ENCODE measurements at regions not wholly inside any gene's neighbourhood (a gene's known extent, or its start where the extent isn't known, plus 50 kb on each side); places are given as distances from the start of the nearest gene placed in this dataset.

DNA sequence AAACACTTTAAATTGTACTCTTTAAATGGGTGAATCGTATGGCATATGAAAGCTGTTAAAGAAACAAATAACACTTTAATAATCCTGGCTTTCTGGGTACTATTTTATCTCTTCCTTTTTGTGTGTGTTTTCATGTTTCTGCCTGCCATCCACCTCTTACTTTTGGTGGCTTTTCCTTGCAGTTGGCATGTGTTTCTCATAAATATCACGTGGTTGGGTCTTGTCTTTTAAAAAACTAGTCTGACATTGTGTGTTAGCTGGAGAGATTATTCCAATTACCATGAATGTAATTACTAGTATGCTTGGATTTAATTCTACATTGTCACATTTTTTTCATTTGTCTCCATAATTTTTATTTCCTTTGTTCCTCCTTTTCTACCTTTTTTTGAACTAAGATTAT, 262.9 kb upstream of the B3GAT1 start:
- H3K36me3 Mint-ChIP-seq (ENCODE audit: insufficient read depth in 2 of 2) = no peaks in the 10 kb centered on the region
- no peak overlapping the region for H3K4me3 Mint-ChIP-seq
- no peak overlapping the region for H3K27ac Mint-ChIP-seq
- no peaks in the 10 kb centered on the region for H3K4me1 Mint-ChIP-seq (ENCODE audit: low read depth)
- DNase-seq (no peak), ATAC-seq (replicated peaks in 1 of 2) (no peak)
- peaks cover 25% of the 10 kb centered on the region for H3K27me3 Mint-ChIP-seq (ENCODE audit: low read depth)
- H3K9me3 Mint-ChIP-seq = no peaks in the 10 kb centered on the region

DNA sequence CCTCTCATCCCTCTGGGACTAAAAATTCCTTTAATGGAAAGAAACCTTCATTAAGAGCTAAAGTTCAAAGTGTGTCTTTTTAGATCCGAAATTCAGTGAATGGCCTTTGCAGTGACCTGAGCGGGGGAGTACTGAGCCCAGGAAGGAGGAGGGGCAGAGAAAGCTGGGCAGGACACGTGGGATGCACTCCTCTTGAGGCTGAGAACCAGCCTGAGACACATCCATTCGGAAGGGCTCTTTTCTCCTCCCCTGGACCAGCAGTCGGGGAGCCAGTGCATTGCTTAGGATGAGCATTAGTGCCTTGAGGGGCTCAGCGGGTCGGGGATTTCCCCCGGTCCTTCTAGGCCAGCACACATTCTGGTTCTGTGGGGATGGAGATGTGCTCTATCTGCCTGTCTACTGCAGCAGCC, 258.9 kb upstream of the B3GAT1 start:
- no peaks in the 10 kb centered on the region for H3K4me1 Mint-ChIP-seq (ENCODE audit: low read depth)
- H3K27ac Mint-ChIP-seq = no peak overlapping the region
- H3K9me3 Mint-ChIP-seq = no peaks in the 10 kb centered on the region
- ATAC-seq (replicated peaks in 1 of 2) = no peak
- H3K36me3 Mint-ChIP-seq (ENCODE audit: insufficient read depth in 2 of 2) = no peaks in the 10 kb centered on the region
- no peak overlapping the region for H3K4me3 Mint-ChIP-seq
- peaks cover 25% of the 10 kb centered on the region for H3K27me3 Mint-ChIP-seq (ENCODE audit: low read depth)
- no peak for DNase-seq

DNA sequence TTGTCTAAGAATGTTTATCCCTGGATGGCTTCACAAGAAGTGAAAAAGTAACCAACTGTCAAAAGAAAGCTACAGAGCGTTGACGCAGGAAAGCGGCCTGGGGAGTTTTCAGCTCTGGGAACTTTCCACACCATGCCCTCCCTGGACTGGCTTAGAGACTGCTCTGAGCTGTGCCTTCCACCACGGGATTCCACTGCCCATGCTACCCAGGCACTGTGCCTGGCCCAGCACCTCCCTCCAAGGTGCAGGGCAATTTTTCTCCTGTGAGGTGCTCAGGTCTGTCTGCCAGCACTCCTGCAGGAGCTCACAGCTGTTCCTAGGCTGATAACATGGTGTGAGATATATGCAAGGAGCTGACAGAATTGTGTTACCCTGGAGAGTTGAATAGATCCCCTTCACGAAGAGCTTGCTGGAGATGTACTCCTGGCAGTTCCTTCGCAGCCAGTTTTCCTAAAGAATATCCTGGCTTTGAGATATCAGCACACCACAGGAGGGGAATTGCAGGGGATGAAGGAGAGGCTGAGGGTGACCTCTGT, 258.3 kb upstream of the B3GAT1 start:
- Mint-ChIP-seq H3K27ac (no peak overlapping the region), H3K27me3 (ENCODE audit: low read depth) (peaks cover 25% of the 10 kb centered on the region), H3K4me1 (ENCODE audit: low read depth) (no peaks in the 10 kb centered on the region), H3K9me3 (no peaks in the 10 kb centered on the region), H3K4me3 (no peak overlapping the region), H3K36me3 (ENCODE audit: insufficient read depth in 2 of 2) (no peaks in the 10 kb centered on the region)
- no peak for ATAC-seq (replicated peaks in 1 of 2)
- no peak for DNase-seq

DNA sequence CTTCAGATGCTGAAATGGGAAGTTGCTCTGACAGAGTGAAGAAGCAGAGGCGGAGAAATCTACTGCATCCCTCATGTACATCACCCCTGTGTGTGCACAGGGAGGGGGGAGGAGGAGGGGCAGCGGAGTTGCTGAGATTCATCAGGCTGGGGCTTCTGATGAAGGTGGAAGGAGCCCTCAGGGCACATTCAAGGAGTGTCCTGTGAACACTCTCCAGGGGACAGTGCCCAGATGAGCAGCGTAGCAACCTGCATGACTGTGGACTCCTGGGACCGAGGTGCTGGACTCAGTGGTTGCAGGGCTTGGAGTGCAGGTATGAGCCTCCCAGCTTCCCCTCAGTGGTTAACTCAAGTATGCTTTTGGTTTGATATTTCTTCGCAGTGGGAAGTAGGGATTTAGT, 257.8 kb upstream of the B3GAT1 start:
- Mint-ChIP-seq H3K4me1 (ENCODE audit: low read depth) (no peaks in the 10 kb centered on the region), H3K9me3 (no peaks in the 10 kb centered on the region), H3K27me3 (ENCODE audit: low read depth) (peaks cover 25% of the 10 kb centered on the region), H3K27ac (no peak overlapping the region), H3K36me3 (ENCODE audit: insufficient read depth in 2 of 2) (no peaks in the 10 kb centered on the region), H3K4me3 (no peak overlapping the region)
- no peak for ATAC-seq (replicated peaks in 1 of 2)
- no peak for DNase-seq

DNA sequence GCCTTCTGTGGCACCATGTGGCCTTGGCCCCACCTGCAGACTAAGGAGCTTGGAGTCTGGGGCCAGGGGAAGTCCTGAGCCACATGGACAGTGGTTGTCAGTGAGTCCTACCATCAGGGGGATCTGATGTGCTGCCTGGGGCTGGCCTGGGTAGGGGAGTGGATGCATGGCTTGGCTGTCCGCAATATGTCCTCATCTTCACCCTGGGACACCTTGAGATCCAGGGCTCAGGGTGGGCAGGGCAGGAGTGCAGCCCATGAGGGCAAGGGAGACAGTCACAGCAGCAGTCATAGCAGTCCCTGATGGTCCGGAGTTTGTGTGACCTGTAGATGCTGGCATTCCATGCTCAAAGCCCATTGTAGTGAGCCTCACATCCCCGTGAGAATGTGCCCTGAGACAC, 256.8 kb upstream of the B3GAT1 start:
- Mint-ChIP-seq H3K36me3 (ENCODE audit: insufficient read depth in 2 of 2) (no peaks in the 10 kb centered on the region), H3K27me3 (ENCODE audit: low read depth) (peaks cover 25% of the 10 kb centered on the region), H3K4me3 (no peak overlapping the region), H3K27ac (no peak overlapping the region), H3K4me1 (ENCODE audit: low read depth) (no peaks in the 10 kb centered on the region), H3K9me3 (no peaks in the 10 kb centered on the region)
- no peak for ATAC-seq (replicated peaks in 1 of 2)
- DNase-seq = no peak

DNA sequence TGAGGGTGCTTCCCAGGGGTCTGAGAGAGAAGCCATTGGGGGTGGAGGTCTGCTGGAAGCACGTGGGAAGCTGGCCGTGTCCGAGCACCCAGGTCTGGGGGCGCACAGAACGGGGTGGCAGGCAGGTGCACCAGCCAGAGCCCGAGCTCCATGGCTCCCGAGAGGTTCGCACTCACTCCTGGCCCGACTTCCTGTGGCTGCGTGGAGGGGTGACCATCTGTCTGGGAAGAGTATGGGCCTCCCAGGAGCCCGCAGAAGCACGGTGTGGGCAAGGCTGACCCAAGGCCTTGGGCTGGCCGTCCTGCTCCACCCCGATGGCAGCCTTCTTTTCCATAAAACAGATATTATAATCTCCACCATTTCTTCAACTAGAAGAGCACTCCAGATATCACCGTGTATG, 256.0 kb upstream of the B3GAT1 start:
- Mint-ChIP-seq H3K9me3 (no peaks in the 10 kb centered on the region), H3K4me3 (no peak overlapping the region), H3K27me3 (ENCODE audit: low read depth) (peaks cover 25% of the 10 kb centered on the region), H3K36me3 (ENCODE audit: insufficient read depth in 2 of 2) (no peaks in the 10 kb centered on the region), H3K4me1 (ENCODE audit: low read depth) (no peaks in the 10 kb centered on the region), H3K27ac (no peak overlapping the region)
- no peak for ATAC-seq (replicated peaks in 1 of 2)
- DNase-seq = no peak

DNA sequence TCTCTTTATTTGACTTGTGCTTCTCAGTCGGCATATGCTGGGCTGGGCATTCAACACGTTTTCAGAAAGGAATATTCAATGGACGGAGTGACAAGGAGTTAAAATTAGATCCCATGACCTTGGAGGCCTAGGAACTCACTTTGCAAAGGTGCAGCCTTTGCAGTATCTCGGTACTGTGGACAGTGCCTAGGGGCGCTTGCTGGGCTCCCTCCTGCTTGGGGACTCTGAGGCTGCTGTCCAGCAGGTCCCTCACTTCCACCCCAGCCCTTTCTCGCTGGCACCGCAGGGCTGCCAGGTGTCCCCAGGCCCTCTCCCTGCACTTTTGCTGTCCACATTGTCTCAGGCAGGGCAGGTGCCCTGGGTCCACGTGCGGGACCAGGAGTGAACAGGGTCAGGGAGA, 255.5 kb upstream of the B3GAT1 start:
- H3K9me3 Mint-ChIP-seq = no peaks in the 10 kb centered on the region

DNA sequence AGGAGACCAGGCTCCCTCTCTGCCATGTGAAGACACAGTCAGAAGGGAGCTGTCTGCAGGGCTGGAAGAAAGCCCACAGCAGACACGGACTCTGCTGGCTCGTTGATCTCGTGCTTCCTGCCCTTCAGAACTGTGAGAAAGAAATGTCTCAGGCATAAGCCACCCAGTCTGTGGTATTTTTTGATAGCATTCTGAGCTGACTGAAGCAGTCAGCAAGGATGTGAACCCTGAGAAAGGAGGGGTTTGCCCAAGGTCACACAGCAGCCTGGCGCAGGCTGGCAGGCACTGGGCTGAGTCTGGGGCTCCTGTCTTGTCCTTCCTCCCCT, 255.1 kb upstream of the B3GAT1 start:
- peaks cover 21% of the 10 kb centered on the region for H3K27me3 Mint-ChIP-seq (ENCODE audit: low read depth)
- no peak for DNase-seq

More for the DNA sequence above, 255.5 kb upstream of the B3GAT1 start:
- no peak overlapping the region for H3K4me3 Mint-ChIP-seq
- DNase-seq = no peak
- ATAC-seq (replicated peaks in 1 of 2) = no peak
- peaks cover 25% of the 10 kb centered on the region for H3K27me3 Mint-ChIP-seq (ENCODE audit: low read depth)
- no peaks in the 10 kb centered on the region for H3K36me3 Mint-ChIP-seq (ENCODE audit: insufficient read depth in 2 of 2)
- no peaks in the 10 kb centered on the region for H3K4me1 Mint-ChIP-seq (ENCODE audit: low read depth)
- H3K27ac Mint-ChIP-seq = no peak overlapping the region

DNA sequence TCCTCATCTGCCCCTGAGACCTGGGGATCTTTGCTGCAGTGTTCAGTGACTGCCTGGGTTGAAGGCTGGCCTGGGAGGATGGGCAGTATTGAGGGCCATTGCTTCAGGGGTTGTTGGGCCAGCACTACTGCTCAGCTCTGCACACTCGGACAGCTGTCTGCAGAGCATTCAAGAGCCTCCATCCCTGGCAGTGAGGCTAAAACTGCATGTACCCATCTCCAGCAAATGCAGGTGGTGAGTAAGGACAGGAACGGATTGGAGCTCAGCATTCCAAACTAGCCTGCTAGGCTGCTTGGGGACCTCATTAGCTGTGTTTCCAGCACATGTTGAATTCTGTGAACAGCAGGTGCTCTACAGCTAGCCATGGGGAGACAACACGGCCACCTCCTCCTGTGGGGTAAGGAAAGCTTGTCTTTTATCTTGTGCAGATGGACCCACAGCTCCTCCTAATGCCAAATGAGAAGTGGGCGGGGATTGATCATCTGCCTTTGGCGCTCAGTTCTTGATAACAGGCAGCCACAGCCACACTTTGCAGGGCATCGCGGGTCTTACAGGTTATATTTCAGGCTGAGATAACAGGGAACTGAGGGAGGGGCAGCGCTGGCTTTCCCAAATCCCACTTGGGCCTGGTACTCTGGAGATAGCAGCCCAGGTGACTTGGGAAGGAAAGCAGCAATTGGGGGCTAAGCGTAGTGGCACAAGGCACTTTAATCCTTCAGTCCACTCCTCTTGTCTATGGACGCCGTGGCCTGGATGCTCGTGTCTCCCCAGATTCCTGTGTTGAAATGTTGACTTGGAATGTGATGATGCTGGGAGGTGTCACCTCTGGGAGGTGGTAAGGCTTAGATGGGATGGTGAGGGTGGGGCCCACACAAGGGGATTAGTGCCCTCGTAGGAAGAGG, 254.5 kb upstream of the B3GAT1 start:
- ATAC-seq (replicated peaks in 1 of 2) (no peak), DNase-seq (no peak)
- Mint-ChIP-seq H3K36me3 (ENCODE audit: insufficient read depth in 2 of 2) (no peaks in the 10 kb centered on the region), H3K27ac (no peak overlapping the region), H3K27me3 (ENCODE audit: low read depth) (peaks cover 15% of the 10 kb centered on the region), H3K4me3 (no peak overlapping the region), H3K9me3 (no peaks in the 10 kb centered on the region), H3K4me1 (ENCODE audit: low read depth) (no peaks in the 10 kb centered on the region)

More for the DNA sequence above, 255.1 kb upstream of the B3GAT1 start:
- ATAC-seq (replicated peaks in 1 of 2) = no peak
- H3K4me1 Mint-ChIP-seq (ENCODE audit: low read depth) = no peaks in the 10 kb centered on the region
- no peak overlapping the region for H3K27ac Mint-ChIP-seq
- H3K9me3 Mint-ChIP-seq = no peaks in the 10 kb centered on the region
- H3K36me3 Mint-ChIP-seq (ENCODE audit: insufficient read depth in 2 of 2) = no peaks in the 10 kb centered on the region
- no peak overlapping the region for H3K4me3 Mint-ChIP-seq

DNA sequence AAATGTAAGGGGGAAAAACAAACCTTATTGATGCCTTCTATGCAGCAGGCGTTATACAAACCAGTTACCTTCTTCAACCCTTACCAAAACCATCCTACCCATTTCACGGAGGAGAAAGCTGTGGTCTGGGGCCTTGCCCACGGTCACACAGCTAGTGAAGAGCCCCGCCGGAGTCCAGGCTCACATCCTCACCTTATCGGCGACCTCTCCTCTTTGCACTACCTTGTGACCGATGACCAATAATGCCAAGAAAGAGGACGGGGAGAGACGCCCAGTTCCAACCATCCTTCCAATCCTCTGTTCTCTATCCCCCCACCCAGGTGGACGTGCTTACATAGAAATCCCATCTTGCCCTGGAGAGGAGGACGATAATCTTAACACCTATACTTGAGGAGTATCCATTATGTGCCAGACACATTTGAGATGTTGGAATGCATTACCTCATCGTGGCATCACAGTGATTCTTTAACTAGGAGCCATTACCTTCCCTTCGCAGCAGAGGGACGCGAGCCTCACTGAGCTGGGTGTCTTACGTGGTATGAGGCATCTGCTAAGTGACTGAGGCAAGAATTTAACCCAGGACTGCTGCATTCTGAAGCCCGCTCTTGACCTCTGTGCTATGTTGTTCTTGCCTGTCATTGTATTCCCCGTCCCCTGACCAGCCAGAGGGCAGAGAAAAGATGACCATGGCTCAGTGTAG, 253.7 kb upstream of the B3GAT1 start:
- ATAC-seq (replicated peaks in 1 of 2) (no peak), DNase-seq (no peak)
- H3K9me3 Mint-ChIP-seq = no peaks in the 10 kb centered on the region
- H3K36me3 Mint-ChIP-seq (ENCODE audit: insufficient read depth in 2 of 2) = no peaks in the 10 kb centered on the region
- H3K4me3 Mint-ChIP-seq = no peak overlapping the region
- no peak overlapping the region for H3K27ac Mint-ChIP-seq
- peaks cover 7% of the 10 kb centered on the region for H3K27me3 Mint-ChIP-seq (ENCODE audit: low read depth)
- no peaks in the 10 kb centered on the region for H3K4me1 Mint-ChIP-seq (ENCODE audit: low read depth)

DNA sequence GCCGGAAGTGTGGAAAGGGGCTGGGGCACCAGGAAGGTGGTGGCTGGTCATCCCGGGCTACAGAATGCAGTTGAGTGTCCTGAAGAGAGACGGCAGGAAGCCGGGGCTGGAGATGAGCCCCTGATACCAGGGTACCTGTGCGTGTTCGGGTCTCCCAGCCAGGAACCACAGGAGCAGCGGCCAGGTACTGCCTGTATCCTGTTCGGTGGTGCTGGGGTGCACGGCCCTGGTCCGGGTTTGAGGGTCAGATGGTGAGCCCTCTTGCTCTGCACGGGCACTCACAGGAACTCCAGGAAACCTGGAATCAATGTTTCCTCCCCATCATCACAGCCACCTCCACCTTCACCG, 253.1 kb upstream of the B3GAT1 start:
- H3K36me3 Mint-ChIP-seq (ENCODE audit: insufficient read depth in 2 of 2) = no peaks in the 10 kb centered on the region
- no peak overlapping the region for H3K27ac Mint-ChIP-seq
- H3K4me3 Mint-ChIP-seq = no peak overlapping the region

DNA sequence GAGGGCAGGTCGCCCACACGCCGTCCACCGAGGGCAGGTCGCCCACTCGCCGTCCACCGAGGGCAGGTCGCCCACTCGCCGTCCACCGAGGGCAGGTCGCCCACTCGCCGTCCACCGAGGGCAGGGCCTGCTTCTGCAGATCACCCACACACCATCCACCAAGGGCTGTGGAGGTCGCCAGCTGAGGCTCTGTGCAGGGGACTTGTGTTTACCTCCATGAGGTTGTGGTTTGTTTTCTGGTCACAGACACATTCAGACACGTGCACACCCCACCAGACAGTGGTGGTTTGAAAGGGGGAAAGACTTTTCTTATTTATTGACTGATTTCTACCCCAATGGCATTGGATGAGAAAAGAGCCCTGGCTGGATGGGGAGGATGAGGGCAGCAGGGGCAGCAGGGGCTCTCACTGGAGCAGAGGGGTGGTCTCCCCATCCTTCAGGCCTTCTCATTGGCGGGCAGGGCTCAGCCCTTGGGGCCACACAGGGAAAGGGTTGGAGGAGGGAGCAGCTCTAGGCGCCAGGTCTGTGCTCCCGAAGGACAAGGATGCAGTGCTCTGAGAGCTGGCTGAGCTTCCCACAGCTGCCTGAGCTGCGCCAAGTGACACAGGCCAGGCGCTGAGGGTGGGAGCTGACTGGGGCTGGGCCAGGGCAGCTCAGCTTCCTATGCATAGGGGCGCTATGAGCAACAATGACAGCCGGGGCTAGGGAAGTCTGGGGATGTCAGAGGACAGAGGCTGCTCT, 252.6 kb upstream of the B3GAT1 start:
- H3K9me3 Mint-ChIP-seq = peaks cover 0 to 4% of the 10 kb centered on the region in 2 donors
- no peaks in the 10 kb centered on the region for H3K27me3 Mint-ChIP-seq (ENCODE audit: low read depth)
- no peak overlapping the region for H3K4me3 Mint-ChIP-seq
- ATAC-seq (replicated peaks in 1 of 2) (no peak), DNase-seq (no peak)
- no peaks in the 10 kb centered on the region for H3K36me3 Mint-ChIP-seq (ENCODE audit: insufficient read depth in 2 of 2)
- H3K4me1 Mint-ChIP-seq (ENCODE audit: low read depth) = no peaks in the 10 kb centered on the region
- no peak overlapping the region for H3K27ac Mint-ChIP-seq

More for the DNA sequence above, 253.1 kb upstream of the B3GAT1 start:
- DNase-seq (no peak), ATAC-seq (replicated peaks in 1 of 2) (no peak)
- peaks cover 0 to 2% of the 10 kb centered on the region in 2 donors for H3K9me3 Mint-ChIP-seq
- no peaks in the 10 kb centered on the region for H3K4me1 Mint-ChIP-seq (ENCODE audit: low read depth)
- H3K27me3 Mint-ChIP-seq (ENCODE audit: low read depth) = peaks cover 2% of the 10 kb centered on the region

Measured in activated T-cell treated with anti-CD3 and anti-CD28 coated beads, Interleukin-2, amount 50 U/mL, for 72 hours (primary cell).